A172 (cell line): ENCODE measurements at regions not wholly inside any gene's neighbourhood (a gene's known extent, or its start where the extent isn't known, plus 50 kb on each side); places are given as distances from the start of the nearest gene placed in this dataset.
"Not testable (repeated sequence)": the region's sequence is repeated elsewhere in the genome, so short reads cannot be mapped to it uniquely, and the experiment has no call there.

Experiments used
- DNase-seq: peaks from one replicate; pipeline ENCODE4 v3.0.0-alpha.2; 2015; ENCODE audit warnings: low spot score

DNA sequence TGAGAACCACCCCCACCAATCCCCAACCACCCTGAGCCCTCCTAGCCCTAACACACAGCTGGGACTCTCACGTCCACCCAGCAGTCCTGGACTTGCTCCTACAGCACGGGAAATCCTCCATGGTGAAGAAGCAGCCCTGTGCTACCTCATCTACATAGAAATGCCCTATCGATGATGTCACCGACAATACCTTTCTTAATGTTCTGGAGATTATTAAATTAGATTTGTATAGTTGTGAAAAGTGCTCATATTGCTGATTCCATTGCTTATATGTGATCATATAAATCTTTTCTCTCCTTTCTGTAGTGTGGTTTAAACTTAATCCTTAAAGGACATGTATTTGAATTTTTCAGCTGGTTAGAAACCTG, 97.1 kb downstream of the PPIAL4G start:
- not testable (repeated sequence) for DNase-seq

DNA sequence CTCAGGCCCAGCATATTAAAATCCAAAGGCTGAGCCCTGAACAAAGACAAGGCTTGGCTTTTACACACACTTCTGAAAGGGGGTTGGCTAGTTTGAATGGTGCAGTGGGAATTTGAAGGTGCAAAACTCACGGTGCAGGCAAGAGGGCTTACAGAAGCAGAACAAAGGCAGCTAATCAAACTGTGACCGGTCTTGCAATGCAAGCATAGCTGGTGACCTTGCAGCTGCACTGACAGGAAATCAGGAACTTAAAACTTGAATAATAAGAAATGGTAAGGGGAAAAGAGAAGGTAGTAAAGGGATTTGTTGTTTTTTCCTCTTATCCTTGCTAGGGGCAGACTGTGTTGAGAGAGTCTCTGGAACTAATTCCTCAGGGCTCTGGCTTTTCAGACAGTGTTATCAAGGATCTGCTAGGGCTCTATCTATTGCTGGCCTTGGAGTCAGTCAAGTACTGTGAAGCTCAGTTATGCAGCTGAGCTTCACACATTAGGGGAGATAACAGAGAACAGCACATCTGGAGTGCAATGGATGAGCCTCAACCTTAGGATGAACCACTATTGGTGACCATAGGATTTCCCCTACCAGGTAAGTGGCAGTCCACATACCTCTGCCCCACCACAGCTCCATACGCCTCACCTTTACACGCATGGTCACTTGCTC, 97.6 kb downstream of the PPIAL4G start:
- DNase-seq, result no peak

DNA sequence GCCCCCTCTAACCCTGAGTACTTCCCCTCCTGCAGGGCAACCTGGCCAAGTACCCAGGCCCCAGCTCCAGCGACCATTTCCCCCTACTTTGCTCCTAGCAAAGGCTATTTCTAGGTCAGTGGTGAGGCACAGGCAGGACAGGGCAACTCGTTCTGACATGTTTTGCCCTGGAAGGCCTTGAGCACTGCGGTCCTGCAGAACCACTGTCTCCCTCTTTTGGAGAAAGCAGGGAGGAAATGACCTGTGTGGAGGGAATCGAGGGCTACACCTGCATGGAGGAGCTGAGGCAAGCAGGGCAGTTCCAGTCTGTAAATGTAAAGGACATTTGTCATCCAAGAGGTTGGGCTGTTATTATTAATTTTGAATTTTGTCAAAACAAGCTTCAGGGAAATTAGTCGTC, 99.1 kb downstream of the PPIAL4G start:
- no peak for DNase-seq

DNA sequence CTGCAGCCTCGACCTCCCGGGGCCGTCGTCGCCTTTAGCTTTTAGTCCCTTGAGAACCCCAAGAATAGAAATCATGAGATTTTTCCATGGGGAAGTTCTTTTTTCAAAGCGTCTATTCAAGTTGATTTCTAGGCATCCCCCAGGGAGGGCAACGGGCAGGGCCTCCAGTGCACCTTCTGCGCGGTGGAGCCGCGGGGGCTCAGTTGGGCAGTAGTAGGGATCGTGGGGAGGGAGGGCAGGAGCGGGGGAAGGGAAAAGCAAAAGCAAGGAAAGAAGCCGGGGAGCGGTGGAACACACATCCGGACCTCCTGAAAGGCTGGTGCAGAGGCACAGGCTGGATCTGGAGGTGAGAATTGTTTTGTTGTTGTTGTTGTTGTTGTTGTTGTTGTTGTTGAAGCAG, 103.4 kb downstream of the PPIAL4G start:
- DNase-seq, result no peak

DNA sequence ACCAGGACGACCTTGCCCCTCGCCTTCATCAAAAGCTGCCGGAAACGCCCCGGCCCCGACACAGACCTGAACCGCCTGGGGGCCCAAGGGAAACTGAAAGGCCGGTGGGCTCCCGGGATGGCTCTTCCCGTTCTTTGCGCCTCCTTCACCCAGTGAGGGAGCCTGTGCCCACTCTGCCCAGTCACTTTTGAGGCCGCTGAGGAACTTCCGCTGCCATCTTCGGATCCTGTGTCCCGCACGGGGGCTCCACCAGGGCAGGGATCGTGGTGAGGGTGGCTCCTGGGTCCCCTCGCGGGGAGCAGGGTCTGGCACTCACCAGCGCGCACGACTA, 104.0 kb downstream of the PPIAL4G start:
- DNase-seq, result no peak

DNA sequence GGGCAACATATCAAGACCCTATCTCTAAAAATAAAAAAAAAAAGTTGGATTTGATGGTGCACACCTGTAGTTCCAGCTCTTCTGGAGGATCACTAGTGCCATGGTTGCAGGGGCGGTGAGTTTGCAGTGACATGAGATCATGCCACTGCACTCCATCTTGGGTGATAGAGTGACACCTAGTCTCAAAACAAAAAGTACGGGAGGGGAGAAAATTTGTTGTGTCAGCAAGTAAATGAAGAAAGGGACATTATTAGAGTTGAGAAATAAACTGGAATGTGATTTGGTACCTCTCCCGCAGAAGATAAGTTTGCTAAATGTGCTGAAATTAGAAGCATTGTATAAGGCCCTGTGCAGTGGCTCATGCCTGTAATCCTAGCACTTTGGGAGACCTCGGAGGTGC, 105.1 kb downstream of the PPIAL4G start:
- not testable (repeated sequence) for DNase-seq

DNA sequence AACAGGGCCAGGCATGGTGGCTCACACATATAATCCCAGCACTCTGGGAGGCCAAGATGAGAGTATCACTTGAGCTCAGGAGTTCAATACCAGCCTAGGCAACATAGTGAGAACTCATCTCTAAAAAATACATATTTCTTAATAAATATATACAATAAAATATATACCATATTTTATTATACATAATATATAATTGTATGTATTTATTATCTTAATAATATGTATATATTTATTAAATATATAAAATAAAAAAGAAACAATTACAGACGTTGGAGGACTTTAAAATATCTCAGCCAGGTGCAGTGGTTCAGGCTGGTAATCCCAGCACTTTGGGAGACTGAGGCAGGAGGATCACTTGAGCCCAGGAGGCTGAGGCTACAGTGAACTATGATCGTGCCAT, 106.1 kb downstream of the PPIAL4G start:
- DNase-seq, result not testable (repeated sequence)

DNA sequence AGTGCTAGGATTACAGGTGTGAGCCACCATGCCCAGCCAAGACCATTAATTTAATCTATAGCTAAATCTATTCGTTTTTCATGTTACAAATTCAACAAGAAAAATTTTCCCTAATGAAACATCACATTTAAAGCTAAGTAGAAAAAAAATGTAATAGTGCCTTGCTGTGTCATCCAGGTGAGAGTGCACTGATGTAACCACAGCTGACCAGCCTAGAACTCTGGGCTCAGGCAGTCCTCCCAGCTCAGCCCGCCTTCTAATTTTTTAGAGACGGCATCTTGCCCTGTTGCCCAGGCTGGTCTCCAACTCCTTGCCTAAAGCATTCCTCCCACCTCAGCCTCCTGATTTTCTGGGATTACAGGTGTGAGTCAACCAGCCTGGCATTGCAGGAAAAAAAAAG, 109.0 kb downstream of the PPIAL4G start:
- no peak for DNase-seq

DNA sequence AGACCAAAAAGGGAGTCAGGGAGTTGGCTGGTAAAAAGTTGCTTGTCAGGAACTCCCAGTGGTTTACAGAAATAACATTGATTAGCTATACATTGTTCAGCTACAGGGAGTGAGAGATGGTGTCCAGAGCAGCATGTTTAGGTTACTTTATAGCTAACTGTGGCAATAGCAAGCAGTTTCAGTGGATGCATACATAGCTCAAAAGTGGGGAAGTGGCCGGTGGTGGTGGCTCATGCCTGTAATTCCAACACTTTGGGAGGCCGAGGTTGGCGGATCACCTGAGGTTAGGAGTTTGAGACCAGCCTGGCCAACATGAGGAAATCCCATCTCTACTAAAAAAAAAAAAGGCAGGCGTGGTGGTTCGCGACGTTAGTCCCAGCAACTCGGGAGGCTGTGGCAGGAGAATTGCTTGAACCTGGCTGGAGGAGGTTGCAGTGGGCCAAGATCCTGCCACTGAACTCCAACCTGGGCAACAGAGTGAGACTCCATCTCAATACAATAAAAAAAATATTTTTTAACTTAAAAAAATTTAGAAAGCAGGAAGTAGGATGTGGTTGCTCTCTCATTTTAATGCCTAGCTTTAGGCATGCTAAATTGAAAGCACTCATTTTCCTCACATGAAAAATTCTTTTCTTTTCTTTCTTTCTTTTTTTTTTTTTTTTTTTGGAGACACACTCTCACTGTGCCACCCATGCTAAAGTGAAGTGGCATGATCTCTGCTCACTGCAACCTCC, 109.7 kb downstream of the PPIAL4G start:
- no peak for DNase-seq

DNA sequence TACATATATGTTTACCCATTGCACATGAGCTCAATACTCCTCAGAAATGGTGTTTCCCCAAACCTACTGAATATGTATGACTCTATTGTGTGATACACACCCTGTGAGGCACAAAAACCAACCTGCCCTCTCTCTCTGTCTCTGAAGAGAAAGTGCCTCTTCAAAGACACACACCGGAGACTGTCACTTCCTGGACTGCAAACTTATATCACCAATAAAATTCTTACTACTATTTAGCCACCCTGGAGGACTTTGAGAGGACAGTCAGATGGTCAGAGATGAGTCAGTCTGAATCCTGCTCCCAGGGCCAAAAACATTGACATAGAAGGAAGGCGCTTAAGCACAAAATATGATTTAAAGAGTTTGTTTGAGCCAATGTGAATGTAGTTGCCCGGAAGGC, 110.4 kb downstream of the PPIAL4G start:
- peak; percentile 51 for DNase-seq

DNA sequence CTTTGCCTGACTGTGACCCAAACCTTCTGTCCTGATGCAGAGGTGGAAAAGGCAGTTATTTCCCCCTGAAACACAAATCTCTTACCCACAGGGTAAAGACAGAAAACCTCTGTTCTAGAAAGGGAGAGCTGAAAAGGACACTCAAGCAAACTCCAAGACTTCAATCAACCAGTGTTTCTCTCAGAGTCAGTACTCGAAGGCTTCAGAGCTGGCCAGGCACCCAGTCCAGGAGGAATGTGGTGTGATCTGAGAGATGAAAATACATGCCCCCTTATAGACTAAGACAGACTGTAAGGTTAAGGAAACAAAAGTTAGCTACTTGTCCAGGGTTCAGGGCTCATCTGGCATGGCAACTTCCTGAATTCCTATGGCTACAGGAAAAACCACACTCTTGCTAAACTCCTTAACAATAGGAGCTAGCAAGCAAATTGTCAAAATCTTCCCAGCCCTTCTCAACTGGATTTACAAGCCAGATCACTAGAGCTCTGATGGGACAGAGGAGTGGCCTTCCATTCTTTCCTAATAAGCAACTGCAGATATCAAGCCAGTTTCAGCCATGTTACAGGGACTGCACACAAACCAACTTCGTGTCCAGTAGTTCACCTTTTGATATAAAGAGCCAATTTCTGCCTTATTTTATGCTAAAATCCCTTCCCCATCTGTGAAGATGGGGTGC, 110.9 kb downstream of the PPIAL4G start:
- DNase-seq, result not testable (repeated sequence)

DNA sequence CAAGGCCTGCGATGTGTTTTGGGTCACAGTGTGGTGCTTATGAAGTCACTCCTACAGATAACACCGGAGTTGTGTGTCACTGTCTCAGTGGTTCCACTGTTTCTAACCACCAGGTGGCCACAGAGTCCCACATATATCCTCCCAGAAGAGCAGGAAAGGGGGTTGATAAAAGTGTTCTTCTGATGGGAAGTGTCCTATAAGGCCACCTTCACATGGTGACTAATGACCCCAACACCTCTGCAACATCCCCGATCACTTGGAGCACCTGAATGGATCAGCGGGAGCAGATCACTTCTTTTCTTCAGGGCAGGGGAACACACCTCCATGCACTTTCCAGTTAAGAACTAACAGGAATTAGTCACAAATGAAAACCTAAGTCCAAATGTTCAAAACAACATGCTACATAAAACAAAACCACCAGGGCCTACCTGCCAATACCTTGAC, 111.5 kb downstream of the PPIAL4G start:
- DNase-seq, result peak; percentile 83

DNA sequence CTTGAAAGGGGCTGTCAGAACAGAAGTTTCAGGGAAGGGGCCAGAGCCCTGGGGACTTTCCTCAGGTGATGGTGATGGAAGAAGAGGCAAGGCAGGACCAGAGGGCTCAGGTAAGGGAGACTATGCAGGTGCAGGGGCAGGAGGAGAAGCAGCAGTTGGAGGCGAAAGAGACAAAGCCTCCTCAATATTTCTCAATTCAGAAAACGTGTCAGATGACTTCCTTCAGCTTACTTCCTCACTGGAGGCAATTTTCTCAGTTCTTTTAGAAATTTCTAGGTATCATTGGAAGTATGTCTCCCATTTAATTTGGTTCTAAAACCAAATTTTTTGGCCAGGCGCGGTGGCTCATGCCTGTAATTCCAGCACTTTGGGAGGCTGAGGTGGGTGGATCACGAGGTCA, 112.4 kb downstream of the PPIAL4G start:
- not testable (repeated sequence) for DNase-seq

DNA sequence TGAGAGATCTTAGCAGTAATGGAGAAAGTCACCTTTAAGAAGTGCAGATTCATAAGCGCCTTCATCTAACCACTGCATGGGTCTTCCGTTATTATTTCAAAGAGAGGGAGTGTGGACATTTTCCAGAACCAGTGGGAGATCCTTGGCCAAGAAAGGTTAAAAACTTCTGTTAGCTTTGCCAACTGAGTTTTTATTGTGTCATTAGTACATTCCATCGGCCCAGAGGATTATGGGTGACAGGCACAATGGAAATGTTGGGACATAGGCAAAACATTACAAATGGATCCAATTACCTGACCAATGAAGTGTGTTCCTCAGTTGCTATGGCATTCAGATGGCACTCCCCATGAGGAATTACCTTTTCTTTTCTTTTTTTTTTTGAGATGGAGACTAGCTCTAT, 115.5 kb downstream of the PPIAL4G start:
- no peak for DNase-seq

DNA sequence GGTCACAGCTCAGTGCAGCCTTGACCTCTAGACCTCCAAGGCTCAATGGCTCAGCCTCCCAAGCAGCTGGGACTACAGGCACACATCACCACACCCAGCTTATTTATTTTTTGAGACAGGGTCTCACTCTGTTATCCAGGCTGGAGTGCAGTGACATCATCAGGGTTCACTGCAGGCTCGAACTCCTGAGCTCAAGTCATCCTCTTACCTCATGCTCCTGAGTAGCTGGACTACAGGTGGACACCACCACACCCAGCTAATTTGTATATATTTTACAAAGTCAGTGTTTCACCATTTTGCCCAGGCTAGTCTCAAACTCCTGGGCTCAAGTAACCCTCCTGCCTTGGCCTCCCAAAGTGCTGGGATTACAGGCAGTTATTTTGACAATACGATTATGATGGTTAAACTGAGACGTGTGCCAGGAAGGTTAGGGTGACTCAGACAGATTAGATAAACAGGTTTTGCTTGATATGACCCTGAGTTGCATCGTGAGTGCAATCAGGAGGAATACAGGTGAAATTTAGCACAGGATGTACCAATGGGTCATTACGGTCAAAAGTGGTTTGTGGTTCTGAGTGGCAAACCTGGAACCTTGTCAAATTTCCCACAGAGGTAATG, 116.9 kb downstream of the PPIAL4G start:
- DNase-seq, result not testable (repeated sequence)

DNA sequence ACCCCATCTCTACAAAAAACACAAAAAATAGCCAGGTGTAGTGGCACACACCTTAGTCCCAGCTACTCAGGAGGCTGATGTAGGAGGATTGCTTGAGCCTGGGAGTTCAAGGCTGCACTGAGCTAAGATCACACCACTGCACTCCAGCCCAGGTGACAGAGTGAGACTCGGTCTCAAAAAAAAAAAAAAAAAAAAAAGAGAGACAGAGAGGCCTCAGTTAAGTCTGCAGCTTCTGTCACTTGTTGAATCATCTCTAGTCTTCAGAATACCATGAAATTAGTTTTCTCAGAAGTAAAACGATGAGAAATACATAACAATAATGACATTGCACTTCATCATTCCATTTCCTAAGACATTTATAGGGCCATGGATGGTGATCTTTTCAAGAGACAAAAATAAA, 118.0 kb downstream of the PPIAL4G start:
- DNase-seq, result not testable (repeated sequence)

DNA sequence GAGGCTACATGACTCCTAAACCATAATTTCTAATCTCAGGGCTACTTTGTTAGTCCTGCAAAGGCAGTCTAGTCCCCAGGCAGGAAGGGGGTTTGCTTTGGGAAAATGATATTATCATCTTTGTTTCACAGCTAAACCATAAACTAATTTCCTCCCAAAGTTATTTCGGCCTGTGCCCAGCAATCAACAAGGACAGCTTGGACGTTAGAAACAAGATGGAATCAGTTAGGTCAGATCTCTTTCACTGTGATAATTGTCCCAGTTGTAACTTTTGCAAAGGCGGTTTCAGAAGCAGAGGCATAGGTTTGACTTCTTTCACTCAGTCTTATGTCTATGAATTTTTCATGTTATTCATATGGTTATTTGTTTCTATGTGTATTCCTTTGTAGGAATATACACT, 119.1 kb downstream of the PPIAL4G start:
- DNase-seq, result not testable (repeated sequence)

DNA sequence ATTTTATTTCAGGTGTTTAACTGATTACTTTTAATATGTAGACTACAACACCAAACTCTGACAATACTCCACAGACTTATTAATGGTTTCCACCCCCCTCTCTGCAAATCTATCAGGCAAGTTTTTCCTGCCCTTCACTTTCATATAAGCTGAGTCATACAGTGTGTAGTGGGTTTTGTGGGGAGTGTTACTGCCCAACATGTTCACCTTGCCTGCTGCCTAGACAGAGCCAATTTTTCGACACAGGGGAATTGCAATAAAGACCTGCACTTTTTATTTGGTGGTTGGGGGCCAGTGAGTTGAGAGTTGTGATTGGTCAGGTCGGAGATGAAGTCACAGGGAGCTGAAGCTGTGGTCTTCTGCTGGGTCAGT, 119.7 kb downstream of the PPIAL4G start:
- DNase-seq, result no peak

DNA sequence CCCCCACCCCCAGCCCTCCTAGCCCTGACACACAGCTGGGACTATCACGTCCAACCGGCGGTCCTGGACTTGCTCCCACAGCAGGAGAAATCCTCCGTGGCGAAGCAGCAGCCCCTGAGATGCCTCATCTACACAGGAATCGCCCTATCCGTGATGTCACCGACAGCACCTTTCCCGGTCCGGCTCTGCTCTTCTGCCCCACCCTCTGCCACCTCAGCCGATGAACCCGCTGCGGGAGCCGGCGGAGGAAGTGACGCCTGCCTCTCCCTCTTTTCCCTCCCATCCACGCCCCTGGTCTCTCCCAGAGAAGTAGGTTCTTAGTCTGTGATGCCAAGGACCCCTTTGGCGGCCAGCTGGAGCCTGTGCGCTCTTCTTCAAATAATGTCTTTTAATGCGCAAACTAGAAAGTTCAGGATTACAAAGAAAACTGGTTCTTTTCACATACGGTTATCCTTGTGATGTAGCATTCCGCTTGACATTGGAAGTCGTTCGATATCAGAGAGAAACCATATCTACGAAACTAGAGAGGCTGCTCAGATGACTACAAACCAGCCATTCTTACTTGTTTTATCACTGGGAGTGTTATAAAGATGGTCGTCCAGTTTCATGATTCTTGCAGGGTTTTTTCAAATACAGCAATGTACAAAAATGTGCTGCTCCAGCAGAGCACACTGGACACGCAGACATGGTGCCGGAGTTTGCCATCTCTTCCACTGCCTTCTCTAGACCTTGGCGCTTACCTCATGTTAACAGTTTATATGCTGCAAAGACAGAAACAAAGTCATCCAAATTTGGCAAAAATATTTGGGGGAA, 120.3 kb downstream of the PPIAL4G start:
- DNase-seq, result no peak

DNA sequence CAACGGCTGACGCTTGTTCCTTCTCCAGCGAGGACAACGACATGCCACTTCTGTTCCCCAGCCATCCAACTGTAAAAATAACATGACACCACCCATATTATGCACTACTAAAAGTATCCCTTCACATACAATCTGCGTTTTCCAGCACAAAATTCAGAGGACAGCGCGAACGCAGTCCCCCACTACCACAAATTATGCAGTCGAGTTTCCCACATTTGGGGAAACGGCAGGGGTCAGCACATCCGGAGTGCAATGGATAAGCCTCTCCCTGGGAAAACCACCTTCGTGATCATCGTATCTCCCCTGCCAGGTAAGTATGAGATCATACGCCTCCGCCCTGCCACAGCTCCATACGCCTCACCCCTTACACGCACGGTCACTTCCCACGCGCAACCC, 120.9 kb downstream of the PPIAL4G start:
- no peak for DNase-seq

DNA sequence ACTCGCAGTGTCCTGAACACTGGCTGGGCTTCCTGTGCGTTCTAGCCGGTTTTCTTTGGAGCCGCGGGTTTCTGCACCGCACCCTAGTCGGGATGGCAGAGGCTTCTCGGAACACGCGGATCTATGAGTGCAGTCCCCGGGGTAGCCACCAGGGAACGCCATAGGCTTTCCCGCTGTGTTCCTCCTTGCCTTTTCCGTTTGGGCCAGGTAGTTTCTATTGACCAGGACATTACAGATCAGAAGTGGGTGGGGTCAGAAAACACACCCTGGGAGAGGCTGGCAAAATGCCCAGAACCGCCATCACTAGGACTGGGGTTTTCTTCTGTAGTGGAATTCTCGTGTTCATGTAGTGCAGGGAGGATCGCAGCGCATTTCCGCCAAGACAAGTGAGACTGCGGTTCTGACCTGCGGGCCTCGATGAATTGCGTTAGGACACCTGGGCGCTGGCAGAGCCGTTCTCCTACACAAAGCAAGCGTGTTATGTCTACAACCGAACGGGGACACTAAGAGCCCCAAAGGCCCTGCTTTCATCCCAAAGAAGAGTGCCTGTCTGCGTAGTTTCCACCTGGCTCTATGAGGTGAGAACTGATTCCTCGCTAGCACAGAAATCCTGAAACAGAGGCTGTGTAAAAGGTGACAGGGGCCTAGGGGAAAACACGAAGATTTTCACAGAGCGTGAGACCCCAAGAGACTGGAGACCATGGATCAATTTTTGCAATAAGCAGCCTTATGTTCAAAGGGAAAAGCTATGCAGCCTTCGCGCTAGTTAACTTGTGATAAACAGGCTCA, 121.5 kb downstream of the PPIAL4G start:
- not testable (repeated sequence) for DNase-seq
